Keratinocyte (primary cell): ENCODE measurements at regions not wholly inside any gene's neighbourhood (a gene's known extent, or its start where the extent isn't known, plus 50 kb on each side); places are given as distances from the start of the nearest gene placed in this dataset.

ENCODE experiments used
- DNase-seq: peaks from one replicate; pipeline ENCODE4 v3.0.0-alpha.2; 2011; ENCODE audit warnings: low read depth, missing footprints, low spot score
- FAIRE-seq: peaks from 2 replicates; lab custom pipeline; 2011; peaks lifted over from hg19 to GRCh38; lab: Jason Lieb, UNC
- H2AFZ ChIP-seq: 2 replicates; pipeline ENCODE4 v1.6.0; 2012; ENCODE audit warnings: low read length, control low read depth, inconsistent platforms; ENCODE audit not compliant: control insufficient read depth
- H3K27ac ChIP-seq: 2 replicates; pipeline ENCODE4 v1.5.1; 2011; ENCODE audit warnings: low read length; ENCODE audit not compliant: control insufficient read depth, insufficient read depth
- H3K27me3 ChIP-seq: 3 replicates; pipeline ENCODE4 v1.6.0; 2011; ENCODE audit warnings: low read length; ENCODE audit not compliant: control insufficient read depth, insufficient read depth; ENCODE audit errors: extremely low read depth
- H3K36me3 ChIP-seq, 2 experiments: 2 replicates in 1 of 2; 3 replicates in 1 of 2; pipeline ENCODE4 v1.5.1; 2011; ENCODE audit warnings: low read length in 2 of 2, mild to moderate bottlenecking in 1 of 2; ENCODE audit not compliant: control insufficient read depth in 2 of 2, insufficient read depth in 2 of 2; ENCODE audit errors: extremely low read depth in 1 of 2
- H3K4me1 ChIP-seq: 3 replicates; pipeline ENCODE4 v1.5.1; 2011; ENCODE audit warnings: low read length; ENCODE audit not compliant: control insufficient read depth, insufficient read depth; ENCODE audit errors: extremely low read depth
- H3K4me2 ChIP-seq: 3 replicates; pipeline ENCODE4 v1.6.0; 2011; ENCODE audit warnings: low read depth, low read length; ENCODE audit not compliant: control insufficient read depth, insufficient read depth; ENCODE audit errors: extremely low read depth
- H3K4me3 ChIP-seq, 3 experiments: fragments of 200-600 bp in 1 of 3; sonication (generic) in 1 of 3; 2 replicates in 2 of 3; 3 replicates in 1 of 3; pipeline ENCODE4 v1.5.1; 2011 to 2016; ENCODE audit warnings: low read length in 3 of 3, mild to moderate bottlenecking in 3 of 3, control low read depth in 2 of 3, inconsistent platforms in 1 of 3, low read depth in 1 of 3, mixed read lengths in 1 of 3, mixed run types in 1 of 3, moderate library complexity in 1 of 3; ENCODE audit not compliant: control insufficient read depth in 2 of 3, insufficient read depth in 2 of 3; ENCODE audit errors: extremely low read depth in 1 of 3
- H3K79me2 ChIP-seq: 2 replicates; pipeline ENCODE4 v1.6.0; 2012; ENCODE audit warnings: low read length; ENCODE audit not compliant: control insufficient read depth, insufficient read depth
- H3K9ac ChIP-seq: 3 replicates; pipeline ENCODE4 v1.6.0; 2011; ENCODE audit warnings: low read length; ENCODE audit not compliant: control insufficient read depth, insufficient read depth; ENCODE audit errors: extremely low read depth
- H3K9me1 ChIP-seq: 3 replicates; pipeline ENCODE4 v1.6.0; 2011; ENCODE audit warnings: low read length; ENCODE audit not compliant: control insufficient read depth, insufficient read depth; ENCODE audit errors: extremely low read depth
- H3K9me3 ChIP-seq: 2 replicates; pipeline ENCODE4 v1.5.1; 2012; ENCODE audit warnings: low read depth, low read length; ENCODE audit not compliant: control insufficient read depth
- H4K20me1 ChIP-seq: 3 replicates; pipeline ENCODE4 v1.6.0; 2011; ENCODE audit warnings: low read length; ENCODE audit not compliant: control insufficient read depth, insufficient read depth; ENCODE audit errors: extremely low read depth
- EZH2 ChIP-seq: IDR thresholded peaks from one replicate; pipeline ENCODE4 v1.6.1; 2012; ENCODE audit warnings: inconsistent platforms, mild to moderate bottlenecking, low read length, moderate library complexity
- dilution Hi-C: fragments of 300-500 bp; cut with MboI; formaldehyde crosslinking; loops from one replicate; pipeline ENCODE4 v1.7.0; 2020; ENCODE audit warnings: low sequenced_read_pairs; ENCODE audit not compliant: extremely low pct_ligation_motif_present
- TF ChIP-seq, protein P1 (sequence below), 3 experiments: IDR thresholded peaks in 1 of 3; conservative IDR thresholded peaks in 1 of 3; optimal IDR thresholded peaks in 1 of 3; 2 replicates in 2 of 3; 3 replicates in 1 of 3; pipeline versions ENCODE3 to v1.5.1; 2011; ENCODE audit warnings: low read length in 3 of 3, mild to moderate bottlenecking in 3 of 3, moderate library complexity in 2 of 3, control low read depth in 1 of 3, inconsistent platforms in 1 of 3; ENCODE audit not compliant: insufficient read depth in 2 of 3; ENCODE audit errors: extremely low read depth in 1 of 3

DNA sequence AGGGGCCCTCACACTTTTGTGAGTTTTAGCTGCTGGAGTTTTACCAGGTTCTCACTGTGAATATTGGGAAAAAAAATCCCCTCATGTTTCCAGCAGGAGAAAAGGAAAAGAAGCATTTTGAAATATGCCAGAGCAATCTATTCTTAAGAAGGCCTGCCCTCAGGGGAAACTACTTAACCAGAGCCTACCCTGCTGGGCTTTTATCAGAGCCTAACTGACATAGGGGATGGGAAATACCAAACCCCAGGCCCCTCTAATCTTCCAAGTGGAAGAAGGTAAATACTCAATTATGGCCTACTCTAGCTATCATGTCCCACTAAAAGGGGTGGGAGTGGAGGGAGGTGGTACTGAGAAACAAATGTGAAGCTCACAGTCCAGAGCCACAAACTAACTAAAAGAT lies 68.7 kb upstream of the NMNAT3 start:
- Histone ChIP-seq H3K79me2 (no peaks in the 10 kb centered on the region), H4K20me1 (no peaks in the 10 kb centered on the region), H3K4me2 (no peak overlapping the region), H3K9ac (no peak overlapping the region), H3K9me3 (no peaks in the 10 kb centered on the region), H2AFZ (no peak overlapping the region), H3K4me1 (no peaks in the 10 kb centered on the region), H3K27ac (no peak overlapping the region), H3K27me3 (no peaks in the 10 kb centered on the region), H3K36me3 (no peaks in the 10 kb centered on the region), H3K4me3 (no peak overlapping the region), H3K9me1 (no peaks in the 10 kb centered on the region)
- DNase-seq (no peak), FAIRE-seq (no peak)
- dilution Hi-C loops = no loop called here
- no peak for TF ChIP-seq EZH2
- TF ChIP-seq, protein P1, sequence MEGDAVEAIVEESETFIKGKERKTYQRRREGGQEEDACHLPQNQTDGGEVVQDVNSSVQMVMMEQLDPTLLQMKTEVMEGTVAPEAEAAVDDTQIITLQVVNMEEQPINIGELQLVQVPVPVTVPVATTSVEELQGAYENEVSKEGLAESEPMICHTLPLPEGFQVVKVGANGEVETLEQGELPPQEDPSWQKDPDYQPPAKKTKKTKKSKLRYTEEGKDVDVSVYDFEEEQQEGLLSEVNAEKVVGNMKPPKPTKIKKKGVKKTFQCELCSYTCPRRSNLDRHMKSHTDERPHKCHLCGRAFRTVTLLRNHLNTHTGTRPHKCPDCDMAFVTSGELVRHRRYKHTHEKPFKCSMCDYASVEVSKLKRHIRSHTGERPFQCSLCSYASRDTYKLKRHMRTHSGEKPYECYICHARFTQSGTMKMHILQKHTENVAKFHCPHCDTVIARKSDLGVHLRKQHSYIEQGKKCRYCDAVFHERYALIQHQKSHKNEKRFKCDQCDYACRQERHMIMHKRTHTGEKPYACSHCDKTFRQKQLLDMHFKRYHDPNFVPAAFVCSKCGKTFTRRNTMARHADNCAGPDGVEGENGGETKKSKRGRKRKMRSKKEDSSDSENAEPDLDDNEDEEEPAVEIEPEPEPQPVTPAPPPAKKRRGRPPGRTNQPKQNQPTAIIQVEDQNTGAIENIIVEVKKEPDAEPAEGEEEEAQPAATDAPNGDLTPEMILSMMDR (optimal IDR thresholded peaks at IDR 0.05 in 1 of 3, IDR thresholded peaks at IDR 0.05 in 1 of 3, conservative IDR thresholded peaks at IDR 0.05 in 1 of 3; ENCODE audit: extremely low read depth in 1 of 3, insufficient read depth in 2 of 3, low read length in 3 of 3) = no peak

DNA sequence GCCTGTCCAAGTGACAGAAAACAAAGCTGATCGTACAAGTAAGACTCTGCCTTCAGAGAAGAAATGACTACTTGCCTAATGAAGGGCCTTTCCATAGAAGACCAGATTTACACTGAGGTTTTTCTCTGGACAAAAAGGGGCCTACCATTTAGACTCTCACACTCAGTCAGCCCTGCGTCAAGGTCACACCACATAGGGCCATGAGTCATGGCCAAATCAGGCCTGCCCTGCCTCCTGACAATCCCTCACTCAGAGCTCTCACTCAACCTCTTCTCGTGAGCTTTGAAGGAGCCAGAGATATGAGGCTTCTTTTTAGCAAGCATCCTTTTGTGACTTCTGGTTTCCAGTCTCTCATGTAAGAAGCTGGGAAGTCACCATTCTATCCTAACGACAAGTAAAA lies 68.1 kb upstream of the NMNAT3 start:
- H3K79me2 ChIP-seq = no peaks in the 10 kb centered on the region
- H3K4me2 ChIP-seq = no peak overlapping the region
- no peak overlapping the region for H2AFZ ChIP-seq
- H4K20me1 ChIP-seq = no peaks in the 10 kb centered on the region
- TF ChIP-seq, protein P1 (optimal IDR thresholded peaks at IDR 0.05 in 1 of 3, IDR thresholded peaks at IDR 0.05 in 1 of 3, conservative IDR thresholded peaks at IDR 0.05 in 1 of 3; ENCODE audit: extremely low read depth in 1 of 3, insufficient read depth in 2 of 3, low read length in 3 of 3) = no peak
- TF ChIP-seq EZH2 = no peak
- no peak overlapping the region for H3K9ac ChIP-seq
- dilution Hi-C loops = no loop called here
- FAIRE-seq (no peak), DNase-seq (no peak)
- no peak overlapping the region for H3K27ac ChIP-seq
- no peaks in the 10 kb centered on the region for H3K9me1 ChIP-seq
- H3K27me3 ChIP-seq = no peaks in the 10 kb centered on the region
- no peaks in the 10 kb centered on the region for H3K9me3 ChIP-seq
- no peaks in the 10 kb centered on the region for H3K4me1 ChIP-seq
- no peak overlapping the region for H3K4me3 ChIP-seq
- H3K36me3 ChIP-seq = no peaks in the 10 kb centered on the region
